HCT116 (cell line): ENCODE measurements at regions not wholly inside any gene's neighbourhood (a gene's known extent, or its start where the extent isn't known, plus 50 kb on each side); places are given as distances from the start of the nearest gene placed in this dataset.

Source experiments
- POLR2A ChIP-seq: IDR thresholded peaks from 2 replicates; pipeline ENCODE4 v1.7.0; 2011; ENCODE audit warnings: borderline replicate concordance; ENCODE audit not compliant: insufficient read depth, insufficient read length; ENCODE audit errors: extremely low read depth
- SRF ChIP-seq: IDR thresholded peaks from 2 replicates; pipeline ENCODE4 v1.6.1; 2012; ENCODE audit warnings: low read depth
- YY1 ChIP-seq: IDR thresholded peaks from 2 replicates; pipeline ENCODE4 v1.6.1; 2011; ENCODE audit warnings: low read length, low read depth, moderate library complexity, mild to moderate bottlenecking; ENCODE audit not compliant: insufficient replicate concordance; ENCODE audit errors: extremely low read depth
- TF ChIP-seq, protein P1 (sequence below), 3 experiments: fragments of 200-600 bp in 1 of 3; sonication (generic) in 1 of 3; IDR thresholded peaks in 2 of 3; conservative IDR thresholded peaks in 1 of 3; 2 replicates each; pipeline ENCODE4 v1.5.1; 2012 to 2017; ENCODE audit warnings: low read depth in 2 of 3, low read length in 2 of 3, antibody characterized with exemption in 1 of 3, borderline replicate concordance in 1 of 3, control low read depth in 1 of 3, mild to moderate bottlenecking in 1 of 3, mixed read lengths in 1 of 3, mixed run types in 1 of 3, moderate library complexity in 1 of 3; ENCODE audit not compliant: insufficient read depth in 1 of 3

DNA sequence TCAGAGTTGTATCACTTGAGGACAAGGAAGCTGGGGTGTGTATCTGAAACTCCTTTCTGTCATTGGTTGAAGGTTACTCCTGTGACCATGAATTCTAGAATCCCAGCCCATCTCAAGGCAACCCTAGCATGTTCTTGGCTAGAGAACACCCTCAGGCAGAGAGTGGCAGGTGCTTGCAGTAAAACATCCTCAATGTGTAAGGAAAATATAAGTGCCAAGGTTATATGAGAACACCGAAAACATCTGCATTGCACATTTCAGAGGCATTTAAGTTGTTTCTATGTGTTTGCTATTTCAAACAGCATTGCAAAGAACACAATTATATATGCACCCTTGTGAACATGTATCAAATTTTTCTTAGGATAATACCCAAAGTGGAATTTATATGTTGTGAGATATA lies 471.9 kb downstream of the USP25 start:
- TF ChIP-seq, protein P1, sequence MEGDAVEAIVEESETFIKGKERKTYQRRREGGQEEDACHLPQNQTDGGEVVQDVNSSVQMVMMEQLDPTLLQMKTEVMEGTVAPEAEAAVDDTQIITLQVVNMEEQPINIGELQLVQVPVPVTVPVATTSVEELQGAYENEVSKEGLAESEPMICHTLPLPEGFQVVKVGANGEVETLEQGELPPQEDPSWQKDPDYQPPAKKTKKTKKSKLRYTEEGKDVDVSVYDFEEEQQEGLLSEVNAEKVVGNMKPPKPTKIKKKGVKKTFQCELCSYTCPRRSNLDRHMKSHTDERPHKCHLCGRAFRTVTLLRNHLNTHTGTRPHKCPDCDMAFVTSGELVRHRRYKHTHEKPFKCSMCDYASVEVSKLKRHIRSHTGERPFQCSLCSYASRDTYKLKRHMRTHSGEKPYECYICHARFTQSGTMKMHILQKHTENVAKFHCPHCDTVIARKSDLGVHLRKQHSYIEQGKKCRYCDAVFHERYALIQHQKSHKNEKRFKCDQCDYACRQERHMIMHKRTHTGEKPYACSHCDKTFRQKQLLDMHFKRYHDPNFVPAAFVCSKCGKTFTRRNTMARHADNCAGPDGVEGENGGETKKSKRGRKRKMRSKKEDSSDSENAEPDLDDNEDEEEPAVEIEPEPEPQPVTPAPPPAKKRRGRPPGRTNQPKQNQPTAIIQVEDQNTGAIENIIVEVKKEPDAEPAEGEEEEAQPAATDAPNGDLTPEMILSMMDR (IDR thresholded peaks at IDR 0.05 in 2 of 3, conservative IDR thresholded peaks at IDR 0.05 in 1 of 3; ENCODE audit: borderline replicate concordance in 1 of 3, insufficient read depth in 1 of 3, low read depth in 2 of 3, low read length in 2 of 3), result no peak
- TF ChIP-seq POLR2A (no peak), YY1 (no peak), SRF (no peak)
